ENCODE measurements at regions not wholly inside any gene's neighbourhood (a gene's known extent, or its start where the extent isn't known, plus 50 kb on each side); places are given as distances from the start of the nearest gene placed in this dataset.

DNA sequence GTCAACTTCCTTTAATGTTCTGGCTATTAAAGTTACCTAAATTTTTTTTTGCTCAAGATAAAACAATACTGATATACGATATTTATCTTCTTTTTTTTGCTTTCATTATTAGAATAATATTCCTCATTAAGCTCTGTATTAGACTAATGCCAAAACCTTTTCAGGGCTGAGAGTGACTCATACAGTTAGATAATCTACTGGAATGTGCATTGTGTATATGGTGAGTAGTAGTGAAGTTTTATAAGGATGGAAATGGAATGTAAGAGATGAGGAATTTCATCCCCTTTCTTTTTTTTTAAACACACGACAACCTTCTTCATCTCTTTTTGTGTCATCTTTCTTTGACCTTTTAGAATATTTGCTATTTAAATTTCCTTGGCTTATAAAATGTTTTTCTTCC is 268.6 kb downstream of the ISL1 start:
- H3K79me2 ChIP-seq (ENCODE audit: insufficient read depth, low read length) = no peaks in the 10 kb centered on the region
- no peaks in the 10 kb centered on the region for H3K4me1 ChIP-seq (ENCODE audit: insufficient read depth, low read length)
- no peaks in the 10 kb centered on the region for H4K20me1 ChIP-seq (ENCODE audit: insufficient read depth, low read length)
- H3K27ac ChIP-seq (ENCODE audit: low read depth, low read length) = no peak overlapping the region
- TF ChIP-seq, protein P1, sequence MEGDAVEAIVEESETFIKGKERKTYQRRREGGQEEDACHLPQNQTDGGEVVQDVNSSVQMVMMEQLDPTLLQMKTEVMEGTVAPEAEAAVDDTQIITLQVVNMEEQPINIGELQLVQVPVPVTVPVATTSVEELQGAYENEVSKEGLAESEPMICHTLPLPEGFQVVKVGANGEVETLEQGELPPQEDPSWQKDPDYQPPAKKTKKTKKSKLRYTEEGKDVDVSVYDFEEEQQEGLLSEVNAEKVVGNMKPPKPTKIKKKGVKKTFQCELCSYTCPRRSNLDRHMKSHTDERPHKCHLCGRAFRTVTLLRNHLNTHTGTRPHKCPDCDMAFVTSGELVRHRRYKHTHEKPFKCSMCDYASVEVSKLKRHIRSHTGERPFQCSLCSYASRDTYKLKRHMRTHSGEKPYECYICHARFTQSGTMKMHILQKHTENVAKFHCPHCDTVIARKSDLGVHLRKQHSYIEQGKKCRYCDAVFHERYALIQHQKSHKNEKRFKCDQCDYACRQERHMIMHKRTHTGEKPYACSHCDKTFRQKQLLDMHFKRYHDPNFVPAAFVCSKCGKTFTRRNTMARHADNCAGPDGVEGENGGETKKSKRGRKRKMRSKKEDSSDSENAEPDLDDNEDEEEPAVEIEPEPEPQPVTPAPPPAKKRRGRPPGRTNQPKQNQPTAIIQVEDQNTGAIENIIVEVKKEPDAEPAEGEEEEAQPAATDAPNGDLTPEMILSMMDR (IDR thresholded peaks at IDR 0.05; ENCODE audit: extremely low read depth, low read depth, low read length) = no peak
- no peaks in the 10 kb centered on the region for H3K27me3 ChIP-seq (ENCODE audit: insufficient read depth, low read length)
- no peaks in the 10 kb centered on the region for H3K36me3 ChIP-seq (ENCODE audit: insufficient read depth, low read length)
- no peak overlapping the region for H3K4me3 ChIP-seq (ENCODE audit: insufficient read depth, low read length)
- no peak overlapping the region for H2AFZ ChIP-seq (ENCODE audit: low read length)
- no peaks in the 10 kb centered on the region for H3K9me3 ChIP-seq (ENCODE audit: low read depth, low read length)
- H3K4me2 ChIP-seq (ENCODE audit: insufficient read depth, low read length) = no peak overlapping the region
- no peak for DNase-seq (ENCODE audit: insufficient read length, low spot score, missing footprints)

DNA sequence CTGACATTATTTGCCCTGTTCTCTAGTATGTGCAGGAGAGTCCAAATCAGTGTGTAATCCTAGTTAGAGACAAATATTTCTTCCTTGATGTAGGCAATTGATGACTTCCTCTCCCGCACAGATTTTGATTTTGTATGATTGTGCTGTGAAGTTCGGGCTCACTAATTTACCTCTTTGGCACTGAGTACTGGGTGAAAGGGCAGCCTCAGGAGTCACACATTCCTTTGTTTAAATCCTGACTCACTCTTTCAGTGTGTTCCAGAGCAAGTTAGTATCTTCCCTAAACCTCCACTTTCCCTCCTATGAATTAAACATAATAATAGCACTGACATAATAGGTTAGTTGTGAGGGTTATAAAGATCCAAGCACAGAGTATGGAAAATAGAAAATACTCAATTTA is 269.7 kb downstream of the ISL1 start:
- no peaks in the 10 kb centered on the region for H4K20me1 ChIP-seq (ENCODE audit: insufficient read depth, low read length)
- TF ChIP-seq, protein P1 (IDR thresholded peaks at IDR 0.05; ENCODE audit: extremely low read depth, low read depth, low read length) = no peak
- H3K4me1 ChIP-seq (ENCODE audit: insufficient read depth, low read length) = no peaks in the 10 kb centered on the region
- H3K9me3 ChIP-seq (ENCODE audit: low read depth, low read length) = no peaks in the 10 kb centered on the region
- H3K27ac ChIP-seq (ENCODE audit: low read depth, low read length) = no peak overlapping the region
- no peaks in the 10 kb centered on the region for H3K27me3 ChIP-seq (ENCODE audit: insufficient read depth, low read length)
- no peak overlapping the region for H2AFZ ChIP-seq (ENCODE audit: low read length)
- no peaks in the 10 kb centered on the region for H3K79me2 ChIP-seq (ENCODE audit: insufficient read depth, low read length)
- no peaks in the 10 kb centered on the region for H3K36me3 ChIP-seq (ENCODE audit: insufficient read depth, low read length)
- no peak overlapping the region for H3K4me2 ChIP-seq (ENCODE audit: insufficient read depth, low read length)
- H3K4me3 ChIP-seq (ENCODE audit: insufficient read depth, low read length) = no peak overlapping the region
- DNase-seq (ENCODE audit: insufficient read length, low spot score, missing footprints) = no peak

DNA sequence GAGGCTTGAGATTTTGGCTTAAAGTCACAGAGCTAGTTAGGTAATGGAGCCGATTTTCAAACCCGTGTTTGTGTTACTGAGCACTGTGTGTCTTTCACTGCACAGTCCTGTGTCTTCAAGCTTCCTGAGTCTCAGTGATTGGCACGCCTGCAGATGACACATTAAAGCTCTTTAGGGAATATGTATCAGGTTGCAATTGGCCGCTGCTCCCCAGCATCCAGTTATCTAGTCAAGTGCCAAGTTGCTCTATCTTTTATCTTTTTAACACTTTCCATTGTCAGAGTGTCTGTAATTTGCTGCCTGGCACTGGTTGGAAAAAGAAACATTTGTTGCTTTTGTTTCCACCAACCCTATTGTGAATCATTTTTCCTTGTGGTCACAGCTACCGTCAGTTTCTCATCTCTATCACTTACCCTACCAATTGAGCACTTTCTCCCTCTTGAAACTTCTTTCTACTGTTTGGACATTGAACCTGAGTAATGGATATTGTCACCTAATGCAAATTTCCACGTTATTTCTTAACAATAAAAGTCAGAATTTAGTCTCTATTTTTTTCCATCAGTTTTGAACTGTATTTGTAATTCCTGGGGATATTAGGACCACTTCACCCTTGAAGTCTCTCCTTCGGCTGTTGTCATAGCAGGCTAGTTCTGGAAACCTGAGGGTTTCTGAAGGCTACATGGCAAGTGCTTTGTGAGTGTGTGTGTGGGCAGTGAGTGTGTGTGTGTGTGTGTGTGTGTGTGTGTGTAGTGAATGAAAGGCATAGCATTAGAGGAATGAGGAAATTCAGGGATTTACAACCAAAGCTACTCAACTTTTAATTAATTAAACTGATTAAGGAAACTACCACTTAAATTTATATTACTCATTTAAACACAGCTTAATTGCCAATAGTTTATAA is 274.3 kb downstream of the ISL1 start:
- H3K27me3 ChIP-seq (ENCODE audit: insufficient read depth, low read length) = no peaks in the 10 kb centered on the region
- H3K4me1 ChIP-seq (ENCODE audit: insufficient read depth, low read length) = no peaks in the 10 kb centered on the region
- DNase-seq (ENCODE audit: insufficient read length, low spot score, missing footprints) = no peak
- no peaks in the 10 kb centered on the region for H3K79me2 ChIP-seq (ENCODE audit: insufficient read depth, low read length)
- TF ChIP-seq, protein P1 (IDR thresholded peaks at IDR 0.05; ENCODE audit: extremely low read depth, low read depth, low read length) = no peak
- H3K4me2 ChIP-seq (ENCODE audit: insufficient read depth, low read length) = no peak overlapping the region
- no peaks in the 10 kb centered on the region for H4K20me1 ChIP-seq (ENCODE audit: insufficient read depth, low read length)
- no peaks in the 10 kb centered on the region for H3K9me3 ChIP-seq (ENCODE audit: low read depth, low read length)
- H3K36me3 ChIP-seq (ENCODE audit: insufficient read depth, low read length) = no peaks in the 10 kb centered on the region
- H2AFZ ChIP-seq (ENCODE audit: low read length) = no peak overlapping the region
- H3K27ac ChIP-seq (ENCODE audit: low read depth, low read length) = no peak overlapping the region
- no peak overlapping the region for H3K4me3 ChIP-seq (ENCODE audit: insufficient read depth, low read length)

DNA sequence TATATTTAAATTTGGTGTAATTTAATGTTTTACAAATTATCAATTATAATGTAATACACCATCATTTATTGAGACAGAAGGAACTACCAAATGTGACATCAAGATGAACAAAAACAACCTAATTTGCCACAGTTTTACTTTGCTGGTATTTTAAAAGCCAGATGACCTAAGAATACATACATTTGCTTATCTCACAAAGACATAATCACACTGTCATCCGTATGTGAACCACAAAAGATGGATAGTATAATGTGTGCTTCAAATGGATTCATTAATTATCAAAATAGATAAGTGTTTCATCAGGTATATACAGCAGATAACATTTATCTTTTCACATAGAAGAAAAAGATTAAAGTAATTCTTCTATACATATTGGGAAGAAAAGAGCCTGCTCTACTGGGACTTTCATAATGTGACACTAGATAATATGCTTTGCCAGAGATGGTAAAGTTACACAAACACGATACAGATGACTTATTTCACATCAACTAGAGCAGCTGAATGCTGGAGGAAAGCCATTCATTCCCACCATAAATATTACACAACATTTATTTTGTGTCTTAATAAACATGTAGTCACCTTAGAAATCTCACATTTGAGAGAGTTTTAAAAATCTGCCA is 278.5 kb downstream of the ISL1 start:
- no peak for DNase-seq (ENCODE audit: insufficient read length, low spot score, missing footprints)
- Histone ChIP-seq H3K4me1 (ENCODE audit: insufficient read depth, low read length) (no peaks in the 10 kb centered on the region), H4K20me1 (ENCODE audit: insufficient read depth, low read length) (no peaks in the 10 kb centered on the region), H3K27ac (ENCODE audit: low read depth, low read length) (no peak overlapping the region), H2AFZ (ENCODE audit: low read length) (no peak overlapping the region), H3K4me3 (ENCODE audit: insufficient read depth, low read length) (no peak overlapping the region), H3K27me3 (ENCODE audit: insufficient read depth, low read length) (no peaks in the 10 kb centered on the region), H3K4me2 (ENCODE audit: insufficient read depth, low read length) (no peak overlapping the region), H3K79me2 (ENCODE audit: insufficient read depth, low read length) (no peaks in the 10 kb centered on the region), H3K9me3 (ENCODE audit: low read depth, low read length) (peaks cover 4% of the 10 kb centered on the region), H3K36me3 (ENCODE audit: insufficient read depth, low read length) (no peaks in the 10 kb centered on the region)
- TF ChIP-seq, protein P1 (IDR thresholded peaks at IDR 0.05; ENCODE audit: extremely low read depth, low read depth, low read length) = no peak

Data from osteoblast (primary cell).